Endothelial cell (in vitro differentiated cells): ENCODE measurements at regions not wholly inside any gene's neighbourhood (a gene's known extent, or its start where the extent isn't known, plus 50 kb on each side); places are given as distances from the start of the nearest gene placed in this dataset.

Experiments
- DNase-seq: peaks from one replicate; pipeline ENCODE4 v3.0.0; 2021; ENCODE audit warnings: low spot score
- H3K27ac Mint-ChIP-seq: one replicate; pipeline ENCODE4 v1.8.0; 2021; ENCODE audit warnings: mixed read lengths, inconsistent platforms; ENCODE audit not compliant: unreplicated experiment
- H3K27me3 Mint-ChIP-seq: one replicate; pipeline ENCODE4 v1.8.0; 2021; ENCODE audit warnings: mild to moderate bottlenecking, moderate library complexity, mixed read lengths, inconsistent platforms; ENCODE audit not compliant: unreplicated experiment
- H3K36me3 Mint-ChIP-seq: one replicate; pipeline ENCODE4 v1.8.0; 2021; ENCODE audit warnings: mild to moderate bottlenecking, low read depth, mixed read lengths, inconsistent platforms; ENCODE audit not compliant: unreplicated experiment
- H3K4me1 Mint-ChIP-seq: one replicate; pipeline ENCODE4 v1.8.0; 2021; ENCODE audit warnings: mild to moderate bottlenecking, mixed read lengths, inconsistent platforms; ENCODE audit not compliant: unreplicated experiment
- H3K4me3 Mint-ChIP-seq: one replicate; pipeline ENCODE4 v1.8.0; 2021; ENCODE audit warnings: mild to moderate bottlenecking, mixed read lengths, inconsistent platforms; ENCODE audit not compliant: unreplicated experiment
- H3K9me3 Mint-ChIP-seq: one replicate; pipeline ENCODE4 v1.8.0; 2021; ENCODE audit warnings: mixed read lengths, inconsistent platforms; ENCODE audit not compliant: unreplicated experiment
- CTCF ChIP-seq: fragments of 200-600 bp; sonication (generic); IDR thresholded peaks from one replicate; pipeline ENCODE4 v1.5.0; 2021; ENCODE audit warnings: antibody characterized with exemption; ENCODE audit not compliant: unreplicated experiment

GRCh38 chr1:96387785-96388184 lies 333.8 kb upstream of the PTBP2 start:
- no peaks in the 10 kb centered on the region for H3K36me3 Mint-ChIP-seq
- no peak overlapping the region for H3K27ac Mint-ChIP-seq
- no peaks in the 10 kb centered on the region for H3K4me1 Mint-ChIP-seq
- H3K27me3 Mint-ChIP-seq = no peaks in the 10 kb centered on the region
- H3K4me3 Mint-ChIP-seq = no peak overlapping the region
- no peak for DNase-seq
- TF ChIP-seq CTCF = no peak
- H3K9me3 Mint-ChIP-seq = no peaks in the 10 kb centered on the region

GRCh38 chr1:96388421-96389310 lies 332.9 kb upstream of the PTBP2 start:
- Mint-ChIP-seq H3K27me3 (no peaks in the 10 kb centered on the region), H3K27ac (no peak overlapping the region), H3K4me3 (no peak overlapping the region), H3K4me1 (no peaks in the 10 kb centered on the region), H3K36me3 (no peaks in the 10 kb centered on the region), H3K9me3 (no peaks in the 10 kb centered on the region)
- TF ChIP-seq CTCF = no peak
- no peak for DNase-seq

- Mint-ChIP-seq H3K4me1 (no peaks in the 10 kb centered on the region), H3K36me3 (no peaks in the 10 kb centered on the region), H3K27me3 (no peaks in the 10 kb centered on the region), H3K9me3 (no peaks in the 10 kb centered on the region), H3K4me3 (no peak overlapping the region), H3K27ac (no peak overlapping the region)
- no peak for DNase-seq
- no peak for TF ChIP-seq CTCF
Measured at GRCh38 chr1:96400089-96400488, 321.5 kb upstream of the PTBP2 start.

- no peak for TF ChIP-seq CTCF
- DNase-seq = no peak
- H3K36me3 Mint-ChIP-seq = no peaks in the 10 kb centered on the region
- H3K4me3 Mint-ChIP-seq = no peak overlapping the region
- H3K9me3 Mint-ChIP-seq = no peaks in the 10 kb centered on the region
- H3K27me3 Mint-ChIP-seq = no peaks in the 10 kb centered on the region
- no peaks in the 10 kb centered on the region for H3K4me1 Mint-ChIP-seq
- no peak overlapping the region for H3K27ac Mint-ChIP-seq
Measured at GRCh38 chr1:96409087-96409486, 312.5 kb upstream of the PTBP2 start.

DNA sequence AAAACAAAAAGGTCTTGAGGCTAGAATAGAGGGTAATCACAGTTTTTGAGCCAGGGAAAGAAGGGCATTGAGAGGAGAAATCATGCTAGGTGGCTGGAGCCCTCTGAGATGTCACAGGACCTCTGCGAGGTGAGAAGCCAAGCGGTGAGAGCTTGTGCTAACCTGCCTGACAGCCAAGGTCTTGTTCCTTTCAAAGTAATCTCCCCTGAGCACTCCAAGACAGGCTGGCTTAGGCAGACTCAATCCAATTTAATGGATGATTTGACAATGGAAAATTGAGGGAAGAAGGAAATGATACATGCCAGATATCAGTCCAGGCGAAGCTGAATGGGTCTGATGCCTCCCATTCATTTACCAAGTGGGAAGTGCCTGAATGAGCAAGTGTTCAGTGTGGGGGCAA lies 311.9 kb upstream of the PTBP2 start:
- DNase-seq = no peak
- TF ChIP-seq CTCF = no peak
- Mint-ChIP-seq H3K27me3 (peaks cover 1% of the 10 kb centered on the region), H3K9me3 (no peaks in the 10 kb centered on the region), H3K36me3 (no peaks in the 10 kb centered on the region), H3K4me1 (no peaks in the 10 kb centered on the region), H3K4me3 (no peak overlapping the region), H3K27ac (no peak overlapping the region)
